GM19372 (cell line): ENCODE measurements at regions not wholly inside any gene's neighbourhood (a gene's known extent, or its start where the extent isn't known, plus 50 kb on each side); places are given as distances from the start of the nearest gene placed in this dataset.
"Not testable (repeated sequence)": the region's sequence is repeated elsewhere in the genome, so short reads cannot be mapped to it uniquely, and the experiment has no call there.

Source experiments
- ATAC-seq: cut with Tn5 transposase; IDR thresholded peaks from one replicate; pipeline ENCODE4 v1.9.1; 2021; ENCODE audit warnings: mild to moderate bottlenecking, low read depth, moderate library complexity; ENCODE audit not compliant: unreplicated experiment

- no peak for ATAC-seq
Observed at GRCh38 chr14:85129921-85130320, 400.0 kb upstream of the FLRT2 start.

- no peak for ATAC-seq
Observed at GRCh38 chr14:85131226-85131922, 398.6 kb upstream of the FLRT2 start.

- no peak for ATAC-seq
Observed at GRCh38 chr14:85142982-85143381, 387.0 kb upstream of the FLRT2 start.

- no peak for ATAC-seq
Observed at GRCh38 chr14:85146779-85147178, 383.2 kb upstream of the FLRT2 start.

GRCh38 chr14:85150166-85150565 is 379.8 kb upstream of the FLRT2 start:
- no peak for ATAC-seq

GRCh38 chr14:85154714-85155113 is 375.2 kb upstream of the FLRT2 start:
- ATAC-seq: no peak

GRCh38 chr14:85156319-85156718 is 373.6 kb upstream of the FLRT2 start:
- no peak for ATAC-seq

- ATAC-seq: no peak
Observed at GRCh38 chr14:85159726-85160125, 370.2 kb upstream of the FLRT2 start.

GRCh38 chr14:85165094-85165493 is 364.9 kb upstream of the FLRT2 start:
- ATAC-seq: no peak

- no peak for ATAC-seq
Observed at GRCh38 chr14:85169381-85169780, 360.6 kb upstream of the FLRT2 start.

- no peak for ATAC-seq
Observed at GRCh38 chr14:85172290-85172689, 357.7 kb upstream of the FLRT2 start.

GRCh38 chr14:85172889-85173477 is 357.0 kb upstream of the FLRT2 start:
- no peak for ATAC-seq

GRCh38 chr14:85175556-85175955 is 354.4 kb upstream of the FLRT2 start:
- ATAC-seq: no peak

GRCh38 chr14:85178864-85179263 is 351.1 kb upstream of the FLRT2 start:
- no peak for ATAC-seq

GRCh38 chr14:85180876-85181275 is 349.1 kb upstream of the FLRT2 start:
- no peak for ATAC-seq

- ATAC-seq: no peak
Observed at GRCh38 chr14:85182282-85182681, 347.7 kb upstream of the FLRT2 start.

GRCh38 chr14:85186082-85186481 is 343.9 kb upstream of the FLRT2 start:
- no peak for ATAC-seq

- no peak for ATAC-seq
Observed at GRCh38 chr14:85187521-85187920, 342.4 kb upstream of the FLRT2 start.

- no peak for ATAC-seq
Observed at GRCh38 chr14:85188836-85189235, 341.1 kb upstream of the FLRT2 start.

- not testable (repeated sequence) for ATAC-seq
Observed at GRCh38 chr14:85189253-85189652, 340.7 kb upstream of the FLRT2 start.

- ATAC-seq: no peak
Observed at GRCh38 chr14:85190251-85190650, 339.7 kb upstream of the FLRT2 start.

- ATAC-seq: no peak
Observed at GRCh38 chr14:85191986-85192385, 338.0 kb upstream of the FLRT2 start.
